GM23248 (cell line): ENCODE measurements at regions not wholly inside any gene's neighbourhood (a gene's known extent, or its start where the extent isn't known, plus 50 kb on each side); places are given as distances from the start of the nearest gene placed in this dataset.

Experiments
- DNase-seq: peaks from one replicate; pipeline ENCODE4 v3.0.0-alpha.2; 2015
- H2AFZ ChIP-seq: fragments of 200-600 bp; sonication (generic); 2 replicates; pipeline ENCODE4 v1.6.1; 2016; ENCODE audit warnings: antibody characterized with exemption
- H3F3A ChIP-seq: fragments of 200-600 bp; sonication (generic); 2 replicates; pipeline ENCODE4 v1.6.1; 2016; ENCODE audit warnings: mild to moderate bottlenecking, antibody characterized with exemption, mixed run types; ENCODE audit not compliant: insufficient read depth
- H3K27ac ChIP-seq: fragments of 200-600 bp; sonication (generic); 2 replicates; pipeline ENCODE4 v1.5.1; 2016; ENCODE audit warnings: mild to moderate bottlenecking
- H3K27me3 ChIP-seq: fragments of 200-600 bp; sonication (generic); replicated peaks from 2 replicates; pipeline ENCODE4 v1.6.1; 2016; ENCODE audit warnings: mild to moderate bottlenecking; ENCODE audit not compliant: insufficient read depth
- H3K36me3 ChIP-seq: fragments of 200-600 bp; sonication (generic); 2 replicates; pipeline ENCODE4 v1.6.1; 2016; ENCODE audit warnings: low read depth, mild to moderate bottlenecking
- H3K4me1 ChIP-seq: fragments of 200-600 bp; sonication (generic); 2 replicates; pipeline ENCODE4 v1.6.1; 2016; ENCODE audit warnings: mild to moderate bottlenecking; ENCODE audit not compliant: insufficient read depth
- H3K4me2 ChIP-seq: fragments of 200-600 bp; sonication (generic); one replicate; pipeline ENCODE4 v1.6.1; 2016; ENCODE audit warnings: mild to moderate bottlenecking; ENCODE audit not compliant: unreplicated experiment
- H3K4me3 ChIP-seq: fragments of 200-600 bp; sonication (generic); 2 replicates; pipeline ENCODE4 v1.5.1; 2016; ENCODE audit warnings: mild to moderate bottlenecking
- H3K79me2 ChIP-seq: fragments of 200-600 bp; sonication (generic); 2 replicates; pipeline ENCODE4 v1.6.1; 2016; ENCODE audit warnings: mild to moderate bottlenecking; ENCODE audit not compliant: insufficient read depth
- H3K9ac ChIP-seq: fragments of 200-600 bp; sonication (generic); 2 replicates; pipeline ENCODE4 v1.6.1; 2016; ENCODE audit warnings: mild to moderate bottlenecking
- H3K9me2 ChIP-seq: fragments of 200-600 bp; sonication (generic); 2 replicates; pipeline ENCODE4 v1.6.1; 2016; ENCODE audit warnings: mixed run types, mild to moderate bottlenecking, moderate library complexity; ENCODE audit not compliant: insufficient read depth
- H3K9me3 ChIP-seq: fragments of 200-600 bp; sonication (generic); one replicate; pipeline ENCODE4 v1.6.1; 2017; ENCODE audit warnings: low read depth
- H4K20me1 ChIP-seq: fragments of 200-600 bp; sonication (generic); 2 replicates; pipeline ENCODE4 v1.6.0; 2016; ENCODE audit not compliant: insufficient read depth
- EZH2 ChIP-seq: fragments of 200-600 bp; sonication (generic); IDR thresholded peaks from 2 replicates; pipeline ENCODE4 v1.6.1; 2018; ENCODE audit warnings: antibody characterized with exemption, mild to moderate bottlenecking; ENCODE audit not compliant: insufficient read depth, poor library complexity, severe bottlenecking
- EZH2phosphoT487 ChIP-seq: fragments of 200-600 bp; sonication (generic); IDR thresholded peaks from 2 replicates; pipeline ENCODE4 v1.6.1; 2018; ENCODE audit warnings: antibody characterized with exemption, moderate library complexity, mild to moderate bottlenecking, low read depth; ENCODE audit not compliant: insufficient read depth
- WGBS, 2 experiments: methylation state at CpG; one replicate each; pipeline ENCODE4 v1.1.6; 2015 to 2017; ENCODE audit warnings: low lambda C conversion rate in 2 of 2, low coverage in 1 of 2; ENCODE audit errors: missing lambda C conversion rate in 2 of 2; 5-methylcytosine and 5-hydroxymethylcytosine counted together
- in situ Hi-C: fragments of 300-500 bp; cut with MboI; formaldehyde crosslinking; loops from 2 replicates; pipeline ENCODE4 v1.15.0; 2020

DNA sequence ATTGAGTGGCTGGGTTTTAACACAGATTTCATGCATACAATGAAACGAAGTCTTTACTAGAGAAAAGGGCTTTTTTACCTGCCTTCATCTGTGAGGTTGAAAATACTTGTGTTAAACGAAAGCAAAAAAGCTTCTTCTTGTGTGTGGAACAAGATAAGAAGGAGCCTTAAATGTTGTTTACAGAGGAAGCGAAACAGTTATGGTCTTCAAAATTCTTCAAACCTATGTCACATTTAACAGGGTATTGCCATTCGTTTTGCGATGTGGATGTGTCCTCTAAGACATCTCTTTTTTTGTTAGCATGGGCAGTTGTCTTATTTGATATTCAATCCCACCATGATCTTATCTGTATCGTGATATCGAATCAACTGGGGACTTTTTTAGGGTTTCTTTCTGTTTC lies 532.6 kb downstream of the TMEM182 start:
- 13 to 19% methylated on average over 7 of the region's 7 CpGs for WGBS, 2 experiments
- H3K9me3 ChIP-seq: no peaks in the 10 kb centered on the region
- H3K9me2 ChIP-seq: no peaks in the 10 kb centered on the region
- H3K4me3 ChIP-seq: no peak overlapping the region
- no peaks in the 10 kb centered on the region for H3K79me2 ChIP-seq
- H4K20me1 ChIP-seq: no peaks in the 10 kb centered on the region
- no peak overlapping the region for H2AFZ ChIP-seq
- no peaks in the 10 kb centered on the region for H3K27me3 ChIP-seq
- H3K27ac ChIP-seq: no peak overlapping the region
- H3K9ac ChIP-seq: no peak overlapping the region
- H3K4me1 ChIP-seq: no peaks in the 10 kb centered on the region
- in situ Hi-C loops: no loop called here
- no peak for DNase-seq
- no peak for TF ChIP-seq EZH2
- no peak for TF ChIP-seq EZH2phosphoT487
- H3K36me3 ChIP-seq: no peaks in the 10 kb centered on the region
- no peaks in the 10 kb centered on the region for H3F3A ChIP-seq
- H3K4me2 ChIP-seq: no peak overlapping the region

DNA sequence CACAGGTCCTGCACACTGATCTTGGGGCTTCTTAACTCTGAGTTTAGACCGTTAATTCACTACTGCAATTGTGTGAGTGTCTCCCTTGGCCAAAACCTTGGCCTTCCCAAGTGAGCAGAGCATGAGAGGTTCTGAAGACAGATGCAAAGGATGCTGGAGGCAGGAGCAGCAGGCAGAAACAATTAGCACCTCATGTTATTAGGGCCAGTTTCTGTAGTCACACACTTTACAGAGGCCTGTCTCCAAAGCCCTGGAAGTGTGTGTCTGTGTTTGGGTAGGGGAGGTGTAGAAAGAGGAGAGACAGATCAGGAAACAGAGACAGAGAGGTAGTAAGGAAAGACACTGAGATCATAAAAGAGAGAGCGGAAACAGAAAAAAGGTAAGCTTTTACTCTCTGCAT lies 533.8 kb downstream of the TMEM182 start:
- Histone ChIP-seq H3K27ac (no peak overlapping the region), H2AFZ (no peak overlapping the region), H3K9me3 (no peaks in the 10 kb centered on the region), H3F3A (no peaks in the 10 kb centered on the region), H3K36me3 (no peaks in the 10 kb centered on the region), H3K4me3 (no peak overlapping the region), H3K4me1 (no peaks in the 10 kb centered on the region), H3K27me3 (no peaks in the 10 kb centered on the region), H4K20me1 (no peaks in the 10 kb centered on the region), H3K79me2 (no peaks in the 10 kb centered on the region), H3K9ac (no peak overlapping the region), H3K4me2 (no peak overlapping the region), H3K9me2 (no peaks in the 10 kb centered on the region)
- WGBS, 2 experiments: 17% methylated on average over 2 of the region's 2 CpGs
- in situ Hi-C loops: no loop called here
- no peak for TF ChIP-seq EZH2phosphoT487
- no peak for TF ChIP-seq EZH2
- no peak for DNase-seq

DNA sequence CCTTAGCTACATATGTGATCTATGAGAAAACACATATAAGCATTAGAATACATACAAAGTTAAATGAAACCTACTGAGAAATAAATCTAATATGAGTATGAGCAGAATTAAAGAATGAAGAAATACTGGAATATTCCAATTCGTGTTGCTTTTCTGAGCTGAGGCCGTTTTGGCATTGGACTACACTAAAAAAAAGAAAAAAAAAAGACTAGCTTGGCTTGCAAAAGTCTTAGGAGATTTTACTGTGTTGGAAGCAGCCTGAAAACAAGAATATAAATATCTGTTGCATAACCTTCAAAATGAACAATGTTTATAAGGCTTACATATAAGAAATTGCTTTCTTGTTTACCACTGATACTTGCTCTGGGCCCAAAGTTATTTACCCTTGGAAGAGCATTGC lies 562.8 kb downstream of the TMEM182 start:
- 4 to 15% methylated on average over 2 of the region's 2 CpGs for WGBS, 2 experiments
- H3K9me3 ChIP-seq: no peaks in the 10 kb centered on the region
- no peaks in the 10 kb centered on the region for H4K20me1 ChIP-seq
- DNase-seq: no peak
- no peaks in the 10 kb centered on the region for H3K9me2 ChIP-seq
- H3K4me3 ChIP-seq: no peak overlapping the region
- no peaks in the 10 kb centered on the region for H3K36me3 ChIP-seq
- H3K27me3 ChIP-seq: no peaks in the 10 kb centered on the region
- TF ChIP-seq EZH2phosphoT487 (no peak), EZH2 (no peak)
- no peak overlapping the region for H3K4me2 ChIP-seq
- H3K27ac ChIP-seq: no peak overlapping the region
- H3K9ac ChIP-seq: no peak overlapping the region
- in situ Hi-C loops: no loop called here
- no peaks in the 10 kb centered on the region for H3K4me1 ChIP-seq
- H3K79me2 ChIP-seq: no peaks in the 10 kb centered on the region
- no peak overlapping the region for H2AFZ ChIP-seq
- no peaks in the 10 kb centered on the region for H3F3A ChIP-seq

DNA sequence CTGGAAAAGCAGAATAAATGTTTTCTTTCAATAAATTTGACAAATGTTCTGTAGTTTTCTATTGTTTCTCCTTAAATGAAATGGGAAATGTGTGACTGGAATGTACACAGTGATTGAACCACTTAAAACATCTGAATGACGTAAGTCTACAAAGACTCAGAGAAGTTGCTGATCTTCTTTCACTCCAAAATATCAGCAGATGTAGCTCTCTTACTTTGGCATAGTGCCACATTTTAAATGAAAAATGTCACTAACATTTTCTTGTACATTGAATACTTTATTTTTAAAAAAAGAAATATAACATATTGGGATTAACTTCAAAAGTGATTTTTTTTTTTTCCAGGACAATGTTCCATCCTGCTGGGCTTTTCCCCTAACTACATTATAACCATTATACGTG lies 565.6 kb downstream of the TMEM182 start:
- Histone ChIP-seq H3K36me3 (no peaks in the 10 kb centered on the region), H3K9me3 (no peaks in the 10 kb centered on the region), H3K4me3 (no peak overlapping the region), H3K27ac (no peak overlapping the region), H3K27me3 (no peaks in the 10 kb centered on the region), H2AFZ (no peak overlapping the region), H3K4me2 (no peak overlapping the region), H3F3A (no peaks in the 10 kb centered on the region), H3K4me1 (no peaks in the 10 kb centered on the region), H3K9me2 (no peaks in the 10 kb centered on the region), H3K9ac (no peak overlapping the region), H4K20me1 (no peaks in the 10 kb centered on the region), H3K79me2 (no peaks in the 10 kb centered on the region)
- DNase-seq: no peak
- no peak for TF ChIP-seq EZH2phosphoT487
- no peak for TF ChIP-seq EZH2
- 7% methylated on average over 2 of the region's 2 CpGs for WGBS, 2 experiments
- in situ Hi-C loops: no loop called here

DNA sequence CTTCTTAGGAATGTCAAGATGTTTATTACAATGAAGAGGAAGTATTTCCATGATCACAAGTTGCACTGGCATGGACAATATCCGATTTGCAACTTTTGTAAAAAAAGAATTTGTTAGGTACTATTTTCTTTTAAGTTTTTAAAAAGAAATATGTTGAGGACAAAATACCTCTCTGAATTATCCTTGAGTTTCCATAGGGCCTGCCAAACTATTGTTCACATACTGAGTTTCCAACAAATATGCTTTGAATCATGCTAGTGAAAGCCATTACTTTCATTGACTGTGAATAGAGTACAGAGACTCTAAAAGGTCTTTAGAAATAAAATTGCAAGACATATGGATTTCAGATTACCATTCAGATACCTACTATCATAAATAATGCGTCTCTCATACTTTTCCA lies 566.1 kb downstream of the TMEM182 start:
- Histone ChIP-seq H3K4me1 (no peaks in the 10 kb centered on the region), H3K9me3 (no peaks in the 10 kb centered on the region), H2AFZ (no peak overlapping the region), H3F3A (no peaks in the 10 kb centered on the region), H3K4me2 (no peak overlapping the region), H3K27ac (no peak overlapping the region), H3K9ac (no peak overlapping the region), H3K36me3 (no peaks in the 10 kb centered on the region), H3K79me2 (no peaks in the 10 kb centered on the region), H3K27me3 (no peaks in the 10 kb centered on the region), H3K4me3 (no peak overlapping the region), H3K9me2 (no peaks in the 10 kb centered on the region), H4K20me1 (no peaks in the 10 kb centered on the region)
- TF ChIP-seq EZH2phosphoT487 (no peak), EZH2 (no peak)
- WGBS, 2 experiments: 10 to 13% methylated on average over 2 of the region's 2 CpGs
- DNase-seq: no peak
- in situ Hi-C loops: no loop called here
